RCC 7860 (cell line): ENCODE measurements at regions not wholly inside any gene's neighbourhood (a gene's known extent, or its start where the extent isn't known, plus 50 kb on each side); places are given as distances from the start of the nearest gene placed in this dataset.

Experiments used
- DNase-seq: peaks from one replicate; pipeline ENCODE4 v3.0.0-alpha.2; 2015; ENCODE audit warnings: low spot score
- FAIRE-seq: peaks from 2 replicates; lab custom pipeline; 2012; peaks lifted over from hg19 to GRCh38; lab: Jason Lieb, UNC

- no peak for FAIRE-seq
- no peak for DNase-seq
Measured at GRCh38 chr2:234771176-234771575, 180.6 kb upstream of the SH3BP4 start.

DNA sequence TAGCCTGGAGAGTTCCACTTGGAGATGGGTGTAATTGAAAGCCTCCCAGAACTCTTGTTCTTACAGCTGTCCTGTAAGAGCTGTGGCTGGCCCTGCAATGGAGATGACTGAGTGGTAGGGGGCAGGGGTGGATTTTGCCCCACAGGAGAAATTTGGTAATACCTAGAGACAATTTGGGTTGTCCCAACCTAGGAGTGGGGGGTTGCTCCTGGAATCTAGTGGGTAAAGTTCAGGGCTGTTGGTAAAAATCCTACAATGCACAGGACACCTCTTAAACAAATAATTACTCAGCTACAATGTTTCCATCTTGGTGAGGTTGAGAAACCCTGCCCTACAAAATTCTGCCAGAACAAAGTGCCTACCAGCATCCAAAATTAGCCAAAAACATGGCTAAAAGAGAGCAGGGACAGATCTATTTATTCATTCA is 181.1 kb upstream of the SH3BP4 start:
- FAIRE-seq, result no peak

DNA sequence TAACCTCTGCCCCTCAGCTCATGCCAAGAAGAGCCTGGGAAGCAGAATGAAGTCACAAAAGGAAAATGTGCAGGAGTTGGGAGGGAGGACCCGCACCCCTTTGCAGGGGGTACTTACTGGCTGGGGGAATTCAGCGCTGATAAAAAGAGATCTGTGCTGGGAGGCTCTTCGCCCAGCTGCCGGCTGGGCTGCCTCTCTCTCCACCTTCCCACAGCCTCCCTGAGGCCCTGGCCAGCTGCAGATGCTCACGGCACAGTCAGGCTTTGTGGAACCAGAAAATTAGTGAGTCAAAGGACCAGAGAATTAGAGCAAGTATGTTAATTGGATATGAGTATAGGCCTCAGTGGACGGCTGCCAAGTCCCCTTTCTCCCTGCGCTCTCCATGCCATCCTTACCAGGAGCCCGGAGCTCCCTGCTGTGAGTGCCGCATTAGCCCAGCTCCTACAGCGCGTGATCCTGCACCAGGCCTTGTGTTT is 181.7 kb upstream of the SH3BP4 start:
- no peak for FAIRE-seq

More for the DNA sequence above, 181.1 kb upstream of the SH3BP4 start:
- no peak for DNase-seq

DNA sequence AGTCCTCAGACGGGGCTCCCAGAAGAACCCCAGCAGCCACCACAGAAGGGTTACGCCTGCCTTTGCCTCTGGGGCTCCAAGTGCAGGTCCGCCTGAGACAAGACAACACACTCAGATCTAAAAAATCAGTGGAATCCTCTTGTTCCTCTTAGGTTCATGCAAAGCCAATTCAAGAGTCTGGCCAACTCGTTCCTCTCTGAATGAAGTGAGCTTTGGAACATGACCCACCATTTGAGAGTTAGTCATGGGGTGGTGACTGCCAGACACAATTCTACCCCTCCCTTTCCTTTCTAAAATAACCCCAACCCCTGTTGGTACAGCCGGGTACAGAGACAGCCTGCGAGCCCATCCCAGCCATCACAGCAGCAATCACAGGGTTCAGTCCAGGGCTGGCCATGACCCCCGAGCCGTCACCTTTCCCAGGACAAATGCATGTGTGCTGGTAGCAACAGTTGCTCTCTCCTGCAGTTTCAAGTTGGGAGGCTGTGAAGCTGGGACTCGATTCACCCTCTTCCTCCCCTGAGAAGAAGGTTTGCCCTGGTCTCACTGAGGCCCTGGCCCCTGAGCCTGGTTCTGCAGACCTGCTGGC is 183.1 kb upstream of the SH3BP4 start:
- no peak for FAIRE-seq
- no peak for DNase-seq

More for the DNA sequence above, 181.7 kb upstream of the SH3BP4 start:
- DNase-seq, result no peak

DNA sequence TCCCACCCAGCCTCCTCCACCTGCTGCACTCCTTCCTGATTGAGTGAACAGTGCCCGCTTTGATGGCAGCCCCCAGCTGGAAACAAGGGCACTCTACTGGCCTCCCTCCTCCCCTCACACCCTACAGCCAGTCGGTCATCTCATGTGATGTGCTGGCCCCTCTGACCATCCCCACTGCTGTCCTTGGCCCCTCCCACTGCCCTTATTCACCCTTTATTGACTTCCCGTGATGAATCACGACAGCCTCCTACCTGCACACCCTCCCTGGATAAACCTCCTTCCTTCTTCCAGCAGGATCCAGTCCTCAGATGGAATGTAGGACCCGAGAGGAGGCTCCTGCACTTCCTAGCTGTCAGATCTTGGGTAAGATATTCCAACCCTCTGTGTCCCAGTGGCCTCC is 186.5 kb upstream of the SH3BP4 start:
- FAIRE-seq (no peak), DNase-seq (no peak)

DNA sequence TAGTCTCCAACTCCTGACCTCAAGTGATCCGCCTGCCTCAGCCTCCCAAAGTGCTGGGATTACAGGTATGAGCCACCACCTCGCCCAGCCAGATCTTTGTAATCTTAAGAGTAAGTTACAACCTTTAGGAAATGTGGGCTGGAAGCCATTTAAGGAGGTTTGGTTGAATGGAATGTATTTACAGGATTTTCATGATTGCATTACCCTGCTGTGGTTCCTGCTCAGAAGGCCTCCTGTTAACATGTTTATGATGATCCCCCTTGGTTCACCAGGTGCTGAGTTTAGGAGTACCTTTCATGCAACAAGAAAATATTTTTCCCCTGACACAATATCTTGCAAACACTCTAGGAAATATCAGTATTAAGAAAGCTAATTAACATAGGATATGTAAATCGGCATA is 187.4 kb upstream of the SH3BP4 start:
- FAIRE-seq, result no peak

GRCh38 chr2:234763002-234763873 is 188.6 kb upstream of the SH3BP4 start:
- FAIRE-seq (no peak), DNase-seq (no peak)

More for the DNA sequence above, 187.4 kb upstream of the SH3BP4 start:
- no peak for DNase-seq

DNA sequence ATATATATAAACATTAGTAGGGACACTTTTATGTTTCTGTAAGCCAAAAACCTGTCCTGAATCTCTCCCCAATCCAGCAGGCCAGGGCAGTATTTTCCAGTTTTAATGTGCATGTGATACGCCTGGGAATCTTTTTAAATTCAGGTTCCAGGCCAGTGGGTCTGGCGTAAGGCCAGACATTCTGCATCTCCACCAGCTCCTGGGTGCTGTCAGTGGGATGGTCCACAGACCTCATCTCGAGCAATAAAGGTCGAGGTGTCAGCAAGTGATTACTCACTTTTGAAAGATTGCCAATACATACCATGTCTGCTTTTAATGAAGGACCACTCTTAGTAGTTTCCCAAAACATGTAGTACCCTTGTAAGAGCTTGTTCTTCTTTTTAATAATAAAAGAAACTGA is 189.9 kb upstream of the SH3BP4 start:
- FAIRE-seq, result peak; percentile 85
- peak; percentile 50 for DNase-seq

DNA sequence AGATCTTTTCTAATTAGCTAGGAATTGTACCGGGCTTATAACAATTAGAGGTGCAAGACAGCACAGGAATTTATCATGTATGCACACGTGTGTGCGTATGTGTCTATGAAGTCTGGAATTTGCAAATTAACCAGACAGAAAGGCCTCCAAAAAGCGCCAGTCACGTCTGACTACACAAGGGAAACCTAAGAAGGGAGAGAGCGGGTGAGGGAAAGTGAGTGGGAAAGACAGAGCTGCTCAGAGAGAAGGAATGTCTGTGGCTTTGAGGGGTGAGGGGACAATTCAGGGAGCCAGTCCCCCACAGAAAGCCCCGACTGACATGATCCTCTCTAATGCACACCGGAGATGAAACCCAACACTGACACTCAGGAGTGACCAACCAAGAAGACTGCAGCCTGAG is 197.7 kb upstream of the SH3BP4 start:
- FAIRE-seq, result no peak
- DNase-seq, result peak; percentile 38

- FAIRE-seq, result no peak
- DNase-seq, result no peak
Measured at GRCh38 chr2:234753701-234754100, 198.1 kb upstream of the SH3BP4 start.

- no peak for DNase-seq
- FAIRE-seq, result no peak
Measured at GRCh38 chr2:234752966-234753365, 198.9 kb upstream of the SH3BP4 start.

DNA sequence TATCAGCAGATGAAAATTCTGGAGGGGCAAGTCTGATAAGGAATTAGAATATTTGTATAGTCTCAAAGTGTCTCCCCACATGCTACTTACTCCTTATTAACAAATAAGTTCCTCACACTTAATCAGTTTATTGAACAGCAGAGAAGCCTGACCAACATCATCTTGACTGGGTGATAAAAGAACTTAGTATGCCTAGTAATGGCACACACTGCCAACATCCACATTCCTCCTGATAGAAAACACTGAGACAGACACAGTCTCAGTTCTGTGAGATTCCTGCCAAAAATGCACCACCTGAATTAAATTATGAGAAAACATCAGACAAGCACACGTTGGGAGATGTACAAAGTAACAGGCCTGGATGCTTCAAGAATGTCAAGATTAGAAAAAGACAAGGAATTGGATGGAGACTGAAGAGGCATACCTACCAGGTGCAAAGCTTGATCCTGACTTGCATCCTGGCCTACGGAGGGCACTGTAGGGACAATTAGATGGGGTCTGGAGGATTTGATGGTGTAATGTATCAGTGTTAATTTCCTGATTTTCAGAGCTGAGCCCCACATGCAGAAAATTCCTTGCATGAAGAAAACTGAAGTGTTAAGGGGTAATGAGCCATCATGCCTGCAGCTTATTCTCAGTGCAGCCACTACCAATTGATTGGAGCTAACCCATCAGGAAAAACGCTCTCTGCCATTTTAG is 200.4 kb upstream of the SH3BP4 start:
- no peak for FAIRE-seq

DNA sequence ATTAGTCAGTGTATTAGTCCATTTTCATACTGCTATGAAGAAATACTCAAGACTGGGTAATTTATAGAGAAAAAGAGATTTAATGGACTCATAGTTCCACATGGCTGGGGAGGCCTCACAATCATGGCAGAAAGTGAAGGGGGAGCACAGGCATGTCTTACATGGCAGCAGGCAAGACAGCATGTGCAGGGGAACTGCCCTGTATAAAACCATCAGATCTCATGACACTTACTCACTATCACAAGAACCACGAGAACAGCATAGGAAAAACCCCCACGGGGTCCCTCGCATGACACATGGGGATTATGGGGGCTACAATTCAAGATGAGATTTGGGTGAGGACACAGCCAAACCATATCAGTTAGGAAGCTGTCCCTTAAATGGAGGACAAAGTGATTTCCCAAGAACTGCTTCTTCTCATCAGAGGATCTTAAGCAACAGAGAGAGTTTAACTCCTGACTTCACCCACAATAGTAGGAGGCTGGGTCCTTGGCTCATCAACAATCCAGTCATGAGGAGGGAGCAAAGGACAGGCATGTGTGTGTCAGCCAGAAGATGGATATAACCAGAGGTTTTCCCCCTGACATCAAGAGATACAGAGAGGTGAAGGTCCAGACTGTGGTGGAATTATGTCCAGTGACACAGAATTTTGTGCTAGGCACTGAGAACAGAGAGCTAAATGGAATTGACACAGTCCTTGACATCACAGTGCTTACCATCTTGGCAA is 203.8 kb upstream of the SH3BP4 start:
- DNase-seq, result no peak
- no peak for FAIRE-seq

More for the DNA sequence above, 200.4 kb upstream of the SH3BP4 start:
- DNase-seq, result no peak

DNA sequence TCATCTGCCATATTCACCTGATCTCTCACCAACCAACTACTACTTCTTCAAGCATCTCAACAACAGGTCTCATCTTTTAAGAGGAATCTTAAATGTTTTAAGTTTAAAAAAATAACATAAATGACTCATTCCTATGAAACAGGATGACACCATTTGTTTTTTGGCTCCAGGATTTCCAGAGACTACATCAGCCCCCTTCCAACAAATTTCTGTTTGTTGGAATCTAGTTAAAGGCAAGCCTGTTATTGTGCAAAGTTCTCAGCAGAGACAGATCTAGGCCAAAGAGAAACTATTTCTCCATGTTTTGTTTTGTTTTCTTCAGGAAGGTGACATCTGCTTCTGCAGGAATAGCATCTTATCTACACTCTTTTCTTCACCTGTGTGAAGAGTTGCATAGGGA is 204.8 kb upstream of the SH3BP4 start:
- no peak for DNase-seq
- FAIRE-seq, result no peak

- DNase-seq, result no peak
- no peak for FAIRE-seq
Measured at GRCh38 chr2:234745347-234745746, 206.5 kb upstream of the SH3BP4 start.

DNA sequence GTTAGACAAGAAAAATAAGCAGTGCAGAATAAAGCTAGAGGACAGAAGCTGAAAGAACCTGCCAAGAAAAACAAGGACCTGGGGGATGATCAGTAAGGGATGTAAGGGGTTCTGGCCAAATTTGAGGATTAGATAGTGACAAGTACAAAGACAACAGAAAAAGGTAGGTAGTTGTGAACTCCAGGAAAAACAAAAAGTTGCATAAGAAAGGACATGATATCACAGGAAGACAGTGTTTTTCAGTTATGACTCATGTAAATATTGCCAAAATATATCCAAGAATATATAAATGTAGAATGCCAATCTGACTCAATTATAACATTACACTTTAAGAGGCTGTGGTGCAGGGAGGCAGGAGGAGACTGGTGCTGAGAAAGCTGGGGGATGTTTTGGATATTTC is 209.8 kb upstream of the SH3BP4 start:
- FAIRE-seq, result no peak

DNA sequence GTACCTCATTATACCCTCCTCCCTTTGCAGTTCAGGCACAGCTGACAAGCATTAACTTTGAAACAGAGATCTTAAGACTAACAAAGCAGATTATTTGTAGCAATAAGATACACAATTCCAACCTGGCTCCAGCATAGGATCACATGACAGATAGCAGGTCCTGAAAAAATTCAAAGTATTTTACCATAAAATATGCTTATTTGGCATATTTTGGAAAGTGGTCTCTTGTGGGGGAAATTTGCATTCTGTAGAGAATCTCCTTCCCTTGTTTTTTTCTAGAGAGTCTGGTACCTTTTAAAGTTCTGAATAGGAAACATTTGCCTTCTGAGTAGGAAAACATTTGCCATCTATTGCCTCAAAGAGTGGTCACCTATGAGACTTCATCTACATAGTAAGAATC is 212.8 kb upstream of the SH3BP4 start:
- DNase-seq, result no peak
- no peak for FAIRE-seq

More for the DNA sequence above, 209.8 kb upstream of the SH3BP4 start:
- DNase-seq, result no peak

DNA sequence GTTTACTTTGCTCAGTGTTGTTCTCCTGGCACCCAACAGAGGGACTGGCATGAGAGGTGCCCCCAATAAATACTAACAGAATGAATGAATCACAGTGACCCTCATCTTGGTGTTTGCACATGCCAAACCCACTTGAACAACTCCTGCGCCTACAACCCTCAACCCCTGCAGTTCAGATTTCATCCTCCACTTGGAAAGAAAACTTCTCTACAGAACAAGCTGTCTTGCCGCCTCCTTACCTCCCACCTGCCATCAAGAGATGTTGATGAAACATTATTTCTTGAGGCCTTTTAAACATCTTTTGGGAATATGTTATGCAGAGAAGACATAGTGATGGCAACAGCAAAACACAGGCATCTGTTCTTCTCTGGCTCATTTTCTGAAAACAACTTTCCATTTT is 216.0 kb upstream of the SH3BP4 start:
- DNase-seq, result no peak
- FAIRE-seq, result no peak

DNA sequence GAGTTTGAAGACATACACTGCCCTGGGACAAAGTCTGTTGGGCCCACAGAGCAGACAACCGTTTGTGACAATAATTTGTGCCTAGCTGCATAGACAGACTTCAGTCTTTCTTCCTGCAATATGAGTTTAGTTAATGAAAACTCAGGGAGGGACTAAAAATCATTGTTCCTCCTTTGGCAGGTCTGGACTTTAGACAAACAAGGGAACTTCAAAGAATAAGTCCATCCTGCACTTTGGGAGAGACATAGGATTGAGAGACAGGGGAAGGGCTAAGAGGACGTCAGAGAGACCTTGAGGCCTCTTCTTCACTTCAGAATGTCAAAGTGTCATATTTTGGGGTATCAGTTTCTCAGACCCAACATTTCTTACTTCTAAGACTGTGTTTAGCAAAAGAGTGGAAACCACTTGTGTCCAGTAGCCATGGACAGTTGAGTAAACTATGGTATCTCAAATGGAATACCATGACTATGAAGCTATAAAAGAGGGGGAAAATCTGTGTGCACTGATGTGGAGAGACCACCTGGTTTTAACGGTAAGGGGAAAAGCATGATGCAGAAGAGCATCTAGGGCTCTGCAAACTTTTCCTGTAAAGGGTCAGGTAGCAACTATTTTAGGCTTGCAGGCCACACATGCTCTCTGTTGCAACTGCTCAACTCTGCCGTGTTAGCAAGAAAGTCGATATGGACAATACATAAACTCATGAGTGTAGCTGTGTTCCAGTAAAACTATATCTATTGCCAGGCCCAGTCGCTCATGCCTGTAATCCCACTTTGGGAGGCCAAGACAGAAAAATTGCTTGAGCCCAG is 217.8 kb upstream of the SH3BP4 start:
- FAIRE-seq (no peak), DNase-seq (no peak)

GRCh38 chr2:234733093-234733489 is 218.7 kb upstream of the SH3BP4 start:
- DNase-seq, result no peak
- no peak for FAIRE-seq
